Fibroblast of lung (primary cell): ENCODE measurements at regions not wholly inside any gene's neighbourhood (a gene's known extent, or its start where the extent isn't known, plus 50 kb on each side); places are given as distances from the start of the nearest gene placed in this dataset.

Experiments used
- EZH2 ChIP-seq: IDR thresholded peaks from 2 replicates; pipeline ENCODE4 v1.5.1; 2012; ENCODE audit warnings: low read length, control low read depth, mild to moderate bottlenecking; ENCODE audit errors: missing control alignments
- TF ChIP-seq, protein P1 (sequence below), 2 donors: IDR thresholded peaks in 1 of 2; conservative IDR thresholded peaks in 1 of 2; 1 replicate in 1 of 2; 2 replicates in 1 of 2; pipeline ENCODE4 v1.5.1; 2011 to 2012; ENCODE audit warnings: low read length in 2 of 2, control low read depth in 1 of 2, inconsistent platforms in 1 of 2, low read depth in 1 of 2, mild to moderate bottlenecking in 1 of 2

DNA sequence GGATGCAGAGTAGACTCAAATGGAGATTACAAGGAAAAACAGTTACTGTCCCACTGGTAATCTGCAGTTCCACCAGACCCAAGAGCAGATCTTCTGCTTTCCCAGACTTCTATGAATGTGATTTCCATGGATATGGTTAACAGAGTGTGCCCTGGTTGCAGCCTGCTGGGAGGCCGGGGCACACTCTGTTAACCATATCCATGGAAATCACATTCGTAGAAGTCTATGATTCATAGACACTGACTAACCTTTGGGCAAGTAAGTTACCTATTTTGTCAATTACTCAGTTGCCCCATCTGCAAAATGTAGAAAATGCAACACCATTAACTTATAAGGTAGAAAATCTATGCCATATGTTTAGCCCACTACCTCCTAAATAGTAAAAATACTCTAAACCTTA is 443.1 kb upstream of the PITX2 start:
- TF ChIP-seq, protein P1, sequence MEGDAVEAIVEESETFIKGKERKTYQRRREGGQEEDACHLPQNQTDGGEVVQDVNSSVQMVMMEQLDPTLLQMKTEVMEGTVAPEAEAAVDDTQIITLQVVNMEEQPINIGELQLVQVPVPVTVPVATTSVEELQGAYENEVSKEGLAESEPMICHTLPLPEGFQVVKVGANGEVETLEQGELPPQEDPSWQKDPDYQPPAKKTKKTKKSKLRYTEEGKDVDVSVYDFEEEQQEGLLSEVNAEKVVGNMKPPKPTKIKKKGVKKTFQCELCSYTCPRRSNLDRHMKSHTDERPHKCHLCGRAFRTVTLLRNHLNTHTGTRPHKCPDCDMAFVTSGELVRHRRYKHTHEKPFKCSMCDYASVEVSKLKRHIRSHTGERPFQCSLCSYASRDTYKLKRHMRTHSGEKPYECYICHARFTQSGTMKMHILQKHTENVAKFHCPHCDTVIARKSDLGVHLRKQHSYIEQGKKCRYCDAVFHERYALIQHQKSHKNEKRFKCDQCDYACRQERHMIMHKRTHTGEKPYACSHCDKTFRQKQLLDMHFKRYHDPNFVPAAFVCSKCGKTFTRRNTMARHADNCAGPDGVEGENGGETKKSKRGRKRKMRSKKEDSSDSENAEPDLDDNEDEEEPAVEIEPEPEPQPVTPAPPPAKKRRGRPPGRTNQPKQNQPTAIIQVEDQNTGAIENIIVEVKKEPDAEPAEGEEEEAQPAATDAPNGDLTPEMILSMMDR (conservative IDR thresholded peaks at IDR 0.05 in 1 of 2, IDR thresholded peaks at IDR 0.05 in 1 of 2; ENCODE audit: low read depth in 1 of 2, low read length in 2 of 2) = no peak
- no peak for TF ChIP-seq EZH2
